ENCODE measurements at regions not wholly inside any gene's neighbourhood (a gene's known extent, or its start where the extent isn't known, plus 50 kb on each side); places are given as distances from the start of the nearest gene placed in this dataset.
A peak's percentile ranks its signal among the peaks of the same experiment; 100 is the strongest.

DNA sequence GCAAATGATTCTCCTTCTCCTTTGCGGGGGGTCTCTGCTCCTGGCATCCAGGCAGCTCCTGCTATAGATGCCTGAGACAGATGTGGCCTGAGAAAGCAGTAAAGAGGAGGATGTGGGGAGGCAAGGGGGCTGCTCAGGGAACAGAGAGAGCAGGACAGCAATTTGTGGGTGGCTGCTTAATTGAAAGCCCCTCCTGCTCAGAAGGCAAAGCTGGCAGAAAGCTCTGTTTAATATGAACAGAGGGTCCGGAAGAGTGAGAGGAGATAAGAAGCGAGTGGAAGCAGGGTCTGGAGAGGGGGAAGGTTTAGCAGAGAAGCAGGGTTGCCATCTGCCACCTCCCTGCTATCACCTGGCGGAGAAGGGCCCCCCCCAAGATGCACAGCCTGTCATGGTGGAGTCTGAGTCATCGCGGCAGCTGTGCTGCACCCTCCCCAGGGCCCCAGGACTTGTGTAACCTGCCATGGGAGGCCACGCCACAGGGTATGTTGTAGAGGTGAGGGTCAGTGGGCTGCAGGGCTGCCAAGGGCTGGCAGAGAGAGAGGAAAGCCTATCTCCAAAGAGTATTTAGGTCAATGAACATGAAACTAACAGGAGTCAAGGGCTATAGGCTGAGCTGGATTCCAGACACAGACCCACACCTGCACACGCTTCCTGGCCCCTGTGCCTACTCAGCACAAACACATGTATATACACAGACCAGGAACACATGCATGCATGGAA is 1109.8 kb upstream of the AUTS2 start:
- TF ChIP-seq RFX5 (IDR thresholded peaks at IDR 0.05; ENCODE audit: borderline replicate concordance, low read depth, low read length) (no peak), NANOG (IDR thresholded peaks at IDR 0.05; ENCODE audit: insufficient read depth, low read depth, low read length, poor library complexity, severe bottlenecking) (no peak), KDM4A (IDR thresholded peaks at IDR 0.05; ENCODE audit: low read depth, low read length, severe bottlenecking) (no peak), KDM5A (IDR thresholded peaks at IDR 0.05; ENCODE audit: low read length) (no peak), SIX5 (IDR thresholded peaks at IDR 0.05; ENCODE audit: low read depth, low read length) (no peak), BACH1 (IDR thresholded peaks at IDR 0.05; ENCODE audit: low read length) (no peak), CREB1 (IDR thresholded peaks at IDR 0.05) (no peak), ZNF274 (IDR thresholded peaks at IDR 0.05; ENCODE audit: borderline replicate concordance, extremely low read depth, low read length) (no peak), KDM1A (IDR thresholded peaks at IDR 0.05; ENCODE audit: borderline replicate concordance, low read length) (no peak), GABPA (IDR thresholded peaks at IDR 0.05; ENCODE audit: borderline replicate concordance, insufficient read depth, low read length) (no peak), TCF12 (IDR thresholded peaks at IDR 0.05; ENCODE audit: low read depth, low read length) (no peak)
- no peak for FAIRE-seq
- Histone ChIP-seq H3K23me2 (ENCODE audit: low read depth, low read length) (no peaks in the 10 kb centered on the region), H2BK12ac (ENCODE audit: low read depth, low read length) (no peak overlapping the region), H3K79me1 (ENCODE audit: low read depth, low read length) (no peaks in the 10 kb centered on the region), H3K79me2 (ENCODE audit: control insufficient read depth in 1 of 2, insufficient read depth in 2 of 2, low read length in 2 of 2) (no peaks in the 10 kb centered on the region), H3K9me3 (ENCODE audit: insufficient read depth in 2 of 2, low read depth in 1 of 2, low read length in 1 of 2) (no peaks in the 10 kb centered on the region), H3K9ac (replicated peaks in 1 of 4; ENCODE audit: extremely low read depth in 1 of 4, low read depth in 3 of 4, low read length in 3 of 4) (no peak overlapping the region), H3K36me3 (ENCODE audit: control insufficient read depth in 2 of 4, insufficient read depth in 4 of 4, low read length in 3 of 4) (no peaks in the 10 kb centered on the region), H2BK15ac (ENCODE audit: low read length) (no peak overlapping the region), H3K14ac (ENCODE audit: insufficient read length) (no peak overlapping the region), H4K20me1 (replicated peaks in 1 of 2; ENCODE audit: control insufficient read depth in 1 of 2, insufficient read depth in 2 of 2, low read length in 2 of 2) (no peaks in the 10 kb centered on the region), H2BK5ac (ENCODE audit: low read depth, low read length) (no peak overlapping the region), H2BK120ac (replicated peaks; ENCODE audit: low read depth, low read length) (no peak overlapping the region), H3K4me2 (ENCODE audit: insufficient read depth in 1 of 2, low read depth in 2 of 2, low read length in 2 of 2) (no peak overlapping the region), H4K5ac (ENCODE audit: insufficient read length, low read depth, low read length) (no peak overlapping the region), H2AFZ (ENCODE audit: low read length) (peak overlapping the region; percentile 53; the same call in 1 of the 2 replicates), H3K27me3 (replicated peaks in 1 of 4; ENCODE audit: control insufficient read depth in 3 of 4, extremely low read depth in 1 of 4, insufficient read depth in 3 of 4, low read length in 3 of 4) (peaks cover 0 to 1% (median 0%) of the 10 kb centered on the region in 4 experiments; a peak in 1 of 7 replicates), H4K91ac (replicated peaks; ENCODE audit: insufficient read length, low read length) (no peak overlapping the region), H2BK20ac (ENCODE audit: low read length) (no peak overlapping the region), H3K56ac (replicated peaks; ENCODE audit: insufficient read length, low read depth, low read length) (no peak overlapping the region), H3K27ac (ENCODE audit: low read depth, low read length) (no peak overlapping the region; the same call in 1 of the 2 replicates), H2AK5ac (ENCODE audit: low read depth, low read length) (no peak overlapping the region), H4K8ac (ENCODE audit: extremely low read depth, insufficient read depth, low read length) (no peak overlapping the region; the same call in 1 of the 2 replicates), H3K4ac (replicated peaks; ENCODE audit: insufficient read length, low read depth, low read length) (no peak overlapping the region), H3K23ac (ENCODE audit: insufficient read length) (no peak overlapping the region), H3K18ac (ENCODE audit: extremely low read depth, low read length) (no peak overlapping the region), H3K4me1 (replicated peaks in 1 of 4; ENCODE audit: control insufficient read depth in 3 of 4, insufficient read depth in 4 of 4, low read length in 3 of 4) (peaks cover 0 to 2% (median 0%) of the 10 kb centered on the region in 4 experiments; a peak in 1 of 7 replicates), H3K4me3 (ENCODE audit: extremely low read depth in 1 of 4, insufficient read depth in 2 of 4, low read depth in 3 of 4, low read length in 4 of 4) (no peak overlapping the region)
- 88% methylated on average over 7 of the region's 8 CpGs; no CpG with 5 or more reads in 1 of the 2 experiments for WGBS, 2 experiments (ENCODE audit: extremely low coverage in 1 of 2, insufficient coverage in 1 of 2, insufficient read length in 1 of 2, insufficient replicate concordance in 2 of 2, low coverage in 1 of 2, low lambda C conversion rate in 2 of 2, missing lambda C conversion rate in 1 of 2)
- ChIA-PET CTCF (ENCODE audit: partially characterized antibody) (interaction anchor here (0.5 to 1.3 kb wide), 3 partner anchors 31 to 520 kb away, joined by 3 read pairs; no protein-coding TSS in a partner anchor), POLR2A (ENCODE audit: partially characterized antibody) (interaction anchor here (0.6 kb wide), 1 partner anchor 19 kb away, joined by 3 read pairs; no protein-coding TSS in a partner anchor)
- no peak for DNase-seq (ENCODE audit: low read depth in 1 of 2, low spot score in 2 of 2)

All from H1 (cell line).